CD4-positive, alpha-beta T cell (primary cell): ENCODE measurements at regions not wholly inside any gene's neighbourhood (a gene's known extent, or its start where the extent isn't known, plus 50 kb on each side); places are given as distances from the start of the nearest gene placed in this dataset.

Experiments used
- ATAC-seq: fragments of 200-7000 bp; cut with Tn5 transposase; one replicate; pipeline ENCODE4 v1.10.0; 2022; ENCODE audit warnings: mild to moderate bottlenecking; ENCODE audit not compliant: poor library complexity
- CTCF ChIA-PET: fragments of 350-600 bp; sonication (Branson Sonifier 250); formaldehyde crosslinking; loops from one replicate; lab custom pipeline; 2021; ENCODE audit warnings: antibody characterized with exemption, inconsistent platforms; lab: Charles Lee
- POLR2A ChIA-PET: fragments of 350-600 bp; sonication (Branson Sonifier 250); formaldehyde crosslinking; loops from one replicate; lab custom pipeline; 2021; ENCODE audit warnings: antibody characterized with exemption, inconsistent platforms; lab: Charles Lee
- DNase-seq, 14 experiments: peaks; one replicate each; pipeline ENCODE4 v3.0.0-alpha.2; 2013 to 2020; ENCODE audit warnings: mixed read lengths in 2 of 14
- H3K27ac ChIP-seq, 2 donors: one replicate each; pipeline versions ENCODE4 v1.5.1 to v1.7.0; 2013; ENCODE audit warnings: low read length in 2 of 2, low read depth in 1 of 2, mild to moderate bottlenecking in 1 of 2
- H3K27me3 ChIP-seq, 2 experiments: 1 replicate in 1 of 2; 2 replicates in 1 of 2; pipeline versions ENCODE4 v1.6.1 to v1.7.0; 2013; ENCODE audit warnings: low read length in 2 of 2, control low read depth in 1 of 2, mild to moderate bottlenecking in 1 of 2, moderate library complexity in 1 of 2; ENCODE audit not compliant: insufficient read depth in 2 of 2, control insufficient read depth in 1 of 2
- H3K36me3 ChIP-seq: one replicate; pipeline ENCODE4 v1.6.1; 2013; ENCODE audit warnings: low read length, control low read depth; ENCODE audit not compliant: insufficient read depth
- H3K4me1 ChIP-seq: one replicate; pipeline ENCODE4 v1.6.1; 2013; ENCODE audit warnings: low read length, control low read depth; ENCODE audit not compliant: insufficient read depth
- H3K4me3 ChIP-seq: one replicate; pipeline ENCODE4 v1.5.1; 2013; ENCODE audit warnings: mild to moderate bottlenecking, low read length, moderate library complexity
- H3K9me3 ChIP-seq, 2 experiments: 1 replicate in 1 of 2; 2 replicates in 1 of 2; pipeline versions ENCODE4 v1.6.1 to v1.7.0; 2013; ENCODE audit warnings: low read length in 2 of 2, mild to moderate bottlenecking in 2 of 2, control low read depth in 1 of 2, moderate library complexity in 1 of 2; ENCODE audit not compliant: control insufficient read depth in 1 of 2, insufficient read depth in 1 of 2
- H3K27ac Mint-ChIP-seq: one replicate; pipeline ENCODE4 v1.8.0; 2020; ENCODE audit warnings: mixed read lengths
- H3K27me3 Mint-ChIP-seq: one replicate; pipeline ENCODE4 v1.8.0; 2021; ENCODE audit warnings: mixed read lengths
- H3K36me3 Mint-ChIP-seq: one replicate; pipeline ENCODE4 v1.8.0; 2021; ENCODE audit warnings: low read depth, mixed read lengths
- H3K4me1 Mint-ChIP-seq: one replicate; pipeline ENCODE4 v1.8.0; 2021; ENCODE audit warnings: low read depth, mixed read lengths
- H3K4me3 Mint-ChIP-seq: one replicate; pipeline ENCODE4 v1.8.0; 2020; ENCODE audit warnings: mild to moderate bottlenecking, mixed read lengths
- H3K9me3 Mint-ChIP-seq: one replicate; pipeline ENCODE4 v1.8.0; 2020; ENCODE audit warnings: mixed read lengths
- CTCF ChIP-seq: fragments of 200-600 bp; IDR thresholded peaks from one replicate; pipeline ENCODE4 v1.8.0; 2022; ENCODE audit warnings: antibody characterized with exemption, mild to moderate bottlenecking
- intact Hi-C, 2 experiments: fragments of 100-400 bp; cut with DNase I in 1 of 2; cut with micrococcal nuclease in 1 of 2; formaldehyde crosslinking; loops; one replicate each; pipeline versions ENCODE4 v1.15.1 to v1.9.0; 2023 to 2025; cut with DNase I, micrococcal nuclease

DNA sequence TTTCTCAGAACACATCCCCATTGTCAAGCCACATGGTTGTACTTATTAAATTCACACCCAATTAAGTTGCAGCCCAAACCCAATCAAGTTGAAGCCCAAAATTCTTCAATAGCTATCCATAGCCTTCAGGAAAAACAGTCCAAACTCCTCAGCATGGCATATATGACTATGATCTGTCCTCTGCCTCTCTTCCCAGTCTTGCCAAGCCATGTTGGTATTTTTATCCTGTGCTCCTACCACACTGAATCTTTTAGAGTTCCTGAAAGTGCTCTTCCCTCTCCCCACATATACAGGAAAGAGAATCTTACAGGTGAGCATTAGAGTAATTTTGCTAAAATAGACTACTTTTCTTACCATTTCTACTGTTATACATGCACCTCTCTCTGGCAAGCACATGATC is 834.9 kb downstream of the RPS29 start:
- Histone ChIP-seq H3K36me3 (no peaks in the 10 kb centered on the region), H3K27ac (no peak overlapping the region), H3K9me3 (peaks cover 0 to 6% of the 10 kb centered on the region in 2 experiments), H3K4me1 (no peaks in the 10 kb centered on the region), H3K4me3 (no peak overlapping the region), H3K27me3 (no peaks in the 10 kb centered on the region)
- CTCF ChIA-PET = no interaction called here
- H3K36me3 Mint-ChIP-seq = no peaks in the 10 kb centered on the region
- POLR2A ChIA-PET = no interaction called here
- DNase-seq (no peak), ATAC-seq (no peak)
- H3K4me3 Mint-ChIP-seq = no peak overlapping the region
- no peaks in the 10 kb centered on the region for H3K9me3 Mint-ChIP-seq
- no peak for TF ChIP-seq CTCF
- H3K4me1 Mint-ChIP-seq = no peaks in the 10 kb centered on the region
- no peak overlapping the region for H3K27ac Mint-ChIP-seq
- no peaks in the 10 kb centered on the region for H3K27me3 Mint-ChIP-seq
- intact Hi-C loops = no loop called here

GRCh38 chr14:48748151-48748675 is 838.0 kb downstream of the RPS29 start:
- DNase-seq (no peak), ATAC-seq (no peak)
- no peaks in the 10 kb centered on the region for H3K4me1 Mint-ChIP-seq
- intact Hi-C loops = no loop called here
- H3K27ac Mint-ChIP-seq = no peak overlapping the region
- no peaks in the 10 kb centered on the region for H3K9me3 Mint-ChIP-seq
- H3K9me3 ChIP-seq = peaks cover 0 to 6% of the 10 kb centered on the region in 2 experiments
- no peaks in the 10 kb centered on the region for H3K27me3 Mint-ChIP-seq
- H3K4me3 ChIP-seq = no peak overlapping the region
- no peaks in the 10 kb centered on the region for H3K36me3 Mint-ChIP-seq
- no peak overlapping the region for H3K4me3 Mint-ChIP-seq
- no peaks in the 10 kb centered on the region for H3K36me3 ChIP-seq
- H3K27ac ChIP-seq = no peak overlapping the region
- H3K4me1 ChIP-seq = no peaks in the 10 kb centered on the region
- no peak for TF ChIP-seq CTCF
- H3K27me3 ChIP-seq = no peaks in the 10 kb centered on the region
- ChIA-PET CTCF (no interaction called here), POLR2A (no interaction called here)

DNA sequence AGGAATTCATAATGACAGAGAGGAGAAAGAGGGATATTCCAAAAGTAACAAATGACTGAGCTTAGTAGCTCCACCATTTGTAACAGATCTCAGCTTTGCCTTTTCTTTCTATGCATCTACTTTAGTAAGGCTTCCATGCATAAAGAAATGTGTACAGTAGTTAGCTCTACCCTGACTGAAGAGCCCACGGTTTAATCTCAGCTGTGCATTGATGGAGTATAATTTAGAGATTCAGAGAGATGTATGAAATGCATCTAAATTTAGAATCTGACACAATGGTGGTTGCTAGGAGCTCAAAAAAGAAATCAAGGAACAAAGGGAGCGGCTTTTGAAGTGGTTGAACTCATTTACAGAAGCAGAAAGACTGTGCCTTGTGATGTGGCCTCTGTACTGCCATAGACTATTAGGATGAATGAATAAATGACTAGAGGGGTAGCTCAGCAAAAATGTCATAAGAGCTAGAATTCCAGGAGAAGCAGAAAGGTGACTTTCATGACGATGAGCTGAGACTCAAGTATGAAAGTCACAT is 838.6 kb downstream of the RPS29 start:
- DNase-seq (no peak), ATAC-seq (no peak)
- no peak overlapping the region for H3K27ac Mint-ChIP-seq
- H3K9me3 Mint-ChIP-seq = no peaks in the 10 kb centered on the region
- no peak overlapping the region for H3K27ac ChIP-seq
- H3K36me3 ChIP-seq = no peaks in the 10 kb centered on the region
- H3K9me3 ChIP-seq = peaks cover 0 to 6% of the 10 kb centered on the region in 2 experiments
- no peak for TF ChIP-seq CTCF
- no peaks in the 10 kb centered on the region for H3K36me3 Mint-ChIP-seq
- H3K4me3 Mint-ChIP-seq = no peak overlapping the region
- no peaks in the 10 kb centered on the region for H3K4me1 ChIP-seq
- ChIA-PET CTCF (no interaction called here), POLR2A (no interaction called here)
- intact Hi-C loops = no loop called here
- H3K4me3 ChIP-seq = no peak overlapping the region
- H3K27me3 ChIP-seq = no peaks in the 10 kb centered on the region
- no peaks in the 10 kb centered on the region for H3K4me1 Mint-ChIP-seq
- no peaks in the 10 kb centered on the region for H3K27me3 Mint-ChIP-seq
